ENCODE measurements at regions not wholly inside any gene's neighbourhood (a gene's known extent, or its start where the extent isn't known, plus 50 kb on each side); places are given as distances from the start of the nearest gene placed in this dataset.
"Not testable (repeated sequence)": the region's sequence is repeated elsewhere in the genome, so short reads cannot be mapped to it uniquely, and the experiment has no call there.

- no peak for DNase-seq
These were observed 227.1 kb upstream of the ID4 start for GRCh38 chr6:19609972-19610641.

GRCh38 chr6:19612672-19613466 lies 224.3 kb upstream of the ID4 start:
- not testable (repeated sequence) for DNase-seq

DNA sequence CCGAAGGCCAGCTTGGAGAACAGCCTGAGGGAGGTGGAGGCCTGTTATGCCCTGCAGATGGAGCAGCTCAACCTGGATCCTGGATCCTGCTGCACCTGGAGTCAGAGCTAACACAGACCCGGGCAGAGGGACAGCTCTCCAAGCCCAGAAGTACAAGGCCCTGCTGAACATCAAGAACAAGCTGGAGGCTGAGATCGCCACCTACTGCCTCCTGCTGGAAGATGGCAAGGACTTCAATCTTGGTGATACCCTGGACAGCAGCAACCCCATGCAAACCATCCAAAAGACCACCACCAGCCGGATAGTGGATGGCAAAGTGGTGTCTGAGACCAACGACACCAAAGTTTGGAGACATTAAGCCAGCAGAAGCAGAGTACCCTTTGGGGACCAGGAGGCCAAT lies 223.5 kb upstream of the ID4 start:
- no peak for DNase-seq

DNA sequence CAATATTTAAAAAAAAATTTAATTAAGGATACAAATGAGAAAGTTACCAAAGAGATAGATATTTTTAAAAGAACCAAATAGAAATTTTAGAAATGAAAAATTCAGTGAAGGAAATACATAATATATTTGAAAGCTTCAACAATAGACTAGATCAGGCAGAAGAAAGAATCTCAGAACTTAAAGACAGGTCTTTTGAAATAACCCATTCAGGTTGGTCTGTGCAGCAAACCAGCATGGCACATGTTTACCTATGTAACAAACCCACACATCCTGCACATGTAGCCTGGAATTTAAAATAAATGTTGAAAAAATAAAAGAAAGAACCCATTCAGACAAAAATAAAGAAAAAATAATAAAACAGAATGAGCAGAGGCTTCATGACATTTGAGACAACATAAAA lies 221.1 kb upstream of the ID4 start:
- DNase-seq: no peak

- no peak for DNase-seq
These were observed 204.9 kb upstream of the ID4 start for GRCh38 chr6:19632230-19632629.

GRCh38 chr6:19632786-19633185 lies 204.4 kb upstream of the ID4 start:
- no peak for DNase-seq

- no peak for DNase-seq
These were observed 201.4 kb upstream of the ID4 start for GRCh38 chr6:19635728-19636127.

- no peak for DNase-seq
These were observed 200.2 kb upstream of the ID4 start for GRCh38 chr6:19637010-19637409.

DNA sequence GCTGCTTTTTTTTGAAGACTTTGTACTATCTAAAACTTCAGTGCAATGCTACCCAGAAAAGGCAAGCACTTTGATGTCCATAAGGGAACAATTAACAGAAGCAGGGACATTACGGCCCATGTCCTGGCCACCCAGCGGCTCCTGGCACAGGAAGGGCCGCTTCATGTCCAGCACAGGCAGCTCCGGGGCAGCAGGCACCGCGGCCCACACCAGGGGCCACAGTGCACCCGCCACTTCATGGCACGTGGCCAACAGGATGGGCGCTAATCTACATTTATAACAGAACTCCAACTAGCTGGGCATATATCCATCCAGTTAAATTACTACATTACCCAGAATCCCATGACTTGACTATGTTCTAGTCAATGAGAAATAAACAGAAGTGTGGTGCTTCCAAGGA lies 198.2 kb upstream of the ID4 start:
- DNase-seq: no peak

GRCh38 chr6:19643287-19643686 lies 193.9 kb upstream of the ID4 start:
- DNase-seq: no peak

- no peak for DNase-seq
These were observed 193.5 kb upstream of the ID4 start for GRCh38 chr6:19643713-19644112.

GRCh38 chr6:19655744-19656143 lies 181.4 kb upstream of the ID4 start:
- DNase-seq: no peak

GRCh38 chr6:19660123-19660910 lies 176.9 kb upstream of the ID4 start:
- DNase-seq: no peak

GRCh38 chr6:19662911-19663310 lies 174.3 kb upstream of the ID4 start:
- DNase-seq: no peak

- no peak for DNase-seq
These were observed 173.7 kb upstream of the ID4 start for GRCh38 chr6:19663479-19663878.

DNA sequence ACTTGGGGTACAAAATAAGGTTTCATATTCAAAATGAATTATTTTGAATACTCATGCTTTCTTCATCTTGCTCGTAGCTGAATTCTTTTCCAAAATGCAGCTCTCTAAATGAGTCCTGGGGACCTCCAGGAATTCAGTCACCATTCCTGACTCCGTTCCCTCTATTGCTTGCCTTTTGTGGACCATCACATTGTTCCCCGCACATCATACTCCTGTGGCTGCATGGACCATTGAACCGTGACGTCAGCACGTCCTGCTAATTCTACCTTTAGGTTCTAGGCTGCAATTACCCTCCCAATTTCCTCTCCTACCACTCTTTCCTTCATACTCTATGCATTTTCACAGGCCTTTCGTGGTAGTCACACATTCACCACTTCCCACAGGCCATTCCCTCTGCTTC lies 173.1 kb upstream of the ID4 start:
- DNase-seq: no peak

DNA sequence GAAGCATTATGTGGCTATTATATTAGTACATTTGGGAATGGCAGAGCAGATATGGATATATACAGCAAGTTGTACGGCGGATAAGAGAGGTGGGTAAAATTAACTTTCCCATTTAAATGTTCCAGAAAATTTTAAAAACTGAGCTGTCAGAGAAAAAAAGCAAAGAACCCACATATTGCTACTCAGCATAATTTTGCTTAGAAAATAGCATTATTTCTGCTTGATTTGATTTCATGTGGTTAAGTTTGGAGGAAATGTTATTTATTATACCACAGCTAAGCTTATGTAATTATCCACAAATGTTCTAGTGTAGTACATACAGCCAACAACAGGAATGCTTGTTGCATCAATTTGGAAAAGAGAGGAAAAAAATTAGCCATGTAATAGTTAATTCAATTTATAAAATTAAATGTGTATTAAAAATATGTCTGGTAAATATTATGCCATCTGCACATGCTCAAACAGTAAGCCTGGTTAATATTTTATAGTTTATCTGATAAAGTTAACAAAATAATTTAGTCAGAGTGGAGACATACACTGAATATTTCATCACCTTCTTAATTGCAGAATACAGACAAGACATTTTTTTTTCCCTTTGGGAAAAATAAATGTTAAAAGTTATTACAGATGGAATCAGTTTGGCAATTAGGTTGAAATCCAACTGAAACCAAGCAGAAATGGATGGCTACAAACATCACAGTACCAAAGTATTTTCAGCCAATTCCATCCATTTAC lies 172.1 kb upstream of the ID4 start:
- DNase-seq: no peak

- no peak for DNase-seq
These were observed 171.6 kb upstream of the ID4 start for GRCh38 chr6:19665613-19665909.

GRCh38 chr6:19668710-19669109 lies 168.5 kb upstream of the ID4 start:
- DNase-seq: no peak

- no peak for DNase-seq
These were observed 168.0 kb upstream of the ID4 start for GRCh38 chr6:19669206-19669605.

DNA sequence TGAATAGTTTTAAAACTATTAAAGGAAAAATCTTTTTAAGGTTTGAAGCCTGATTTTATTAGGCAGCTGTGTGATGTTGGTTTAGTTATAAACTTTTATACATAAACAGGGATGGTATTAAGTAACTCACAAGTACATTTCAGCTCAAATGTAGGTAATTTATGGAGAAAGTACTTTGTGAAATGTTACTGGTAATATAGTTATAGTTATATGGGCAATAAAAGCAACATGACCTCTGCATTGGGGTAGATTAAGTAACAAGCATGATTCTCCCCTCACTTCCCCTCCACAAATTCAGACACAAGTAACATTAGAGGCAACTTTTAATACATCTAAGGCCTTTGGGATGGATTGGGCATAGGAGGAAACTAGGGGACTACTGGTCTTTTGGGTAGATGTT lies 154.3 kb upstream of the ID4 start:
- DNase-seq: no peak

DNA sequence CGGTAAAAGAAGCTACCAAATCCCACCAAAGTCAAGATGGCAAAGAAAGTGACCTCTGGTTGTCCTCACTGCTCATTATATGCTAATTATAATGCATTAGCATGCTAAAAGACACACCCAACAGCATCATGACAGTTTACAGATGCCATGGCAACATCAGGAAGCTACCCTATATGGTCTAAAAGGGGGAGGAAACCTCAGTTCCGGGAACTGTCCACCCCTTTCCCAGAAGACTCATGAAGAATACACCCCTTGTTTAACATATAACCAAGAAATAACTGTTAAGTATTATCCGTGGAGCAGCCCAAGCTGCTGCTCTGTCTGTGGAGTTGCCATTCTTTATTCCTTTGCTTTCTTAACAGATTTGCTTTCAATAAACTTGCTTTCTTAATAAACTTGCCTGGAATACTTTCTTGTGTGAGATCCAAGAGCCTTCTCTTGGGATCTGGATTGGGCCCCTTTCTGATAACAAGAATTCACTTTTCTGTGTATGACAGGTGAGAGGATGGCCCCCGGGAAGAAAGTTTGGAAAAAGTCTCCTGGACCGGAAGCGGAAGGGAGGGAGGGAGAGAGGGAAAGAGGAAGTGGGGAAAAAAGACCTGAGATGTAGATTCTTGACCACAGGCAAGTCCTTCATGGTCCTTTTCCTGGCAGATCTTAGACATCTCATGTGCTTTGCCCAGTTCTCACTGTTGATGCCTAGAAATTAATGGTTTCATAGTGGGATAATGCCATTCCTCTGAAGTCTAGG lies 146.7 kb upstream of the ID4 start:
- no peak for DNase-seq

All from muscle of arm (tissue), 1 donor.